Smooth muscle cell (in vitro differentiated cells): ENCODE measurements at regions not wholly inside any gene's neighbourhood (a gene's known extent, or its start where the extent isn't known, plus 50 kb on each side); places are given as distances from the start of the nearest gene placed in this dataset.

Experiments used
- DNase-seq: peaks from one replicate; lab custom pipeline; 2025; ENCODE audit not compliant: unreplicated experiment; lab: John Stamatoyannopoulos, UW
- H2AFZ ChIP-seq: fragments of 200-600 bp; sonication (generic); 2 replicates; pipeline ENCODE4 v1.6.0; 2016; ENCODE audit warnings: antibody characterized with exemption, low read depth, mild to moderate bottlenecking
- H3F3A ChIP-seq: fragments of 200-600 bp; sonication (generic); 2 replicates; pipeline ENCODE4 v1.6.0; 2017; ENCODE audit warnings: antibody characterized with exemption, low read depth
- H3K27ac ChIP-seq: fragments of 200-600 bp; sonication (generic); 2 replicates; pipeline ENCODE4 v1.5.1; 2016; ENCODE audit warnings: low read depth, mild to moderate bottlenecking
- H3K27me3 ChIP-seq: fragments of 200-600 bp; sonication (generic); 2 replicates; pipeline ENCODE4 v1.6.1; 2016; ENCODE audit warnings: low read depth, mild to moderate bottlenecking
- H3K36me3 ChIP-seq: fragments of 200-600 bp; sonication (generic); 2 replicates; pipeline ENCODE4 v1.5.1; 2016; ENCODE audit warnings: low read depth
- H3K4me1 ChIP-seq: fragments of 200-600 bp; sonication (generic); 2 replicates; pipeline ENCODE4 v1.5.1; 2016; ENCODE audit warnings: low read depth
- H3K4me2 ChIP-seq: fragments of 200-600 bp; sonication (generic); 2 replicates; pipeline ENCODE4 v1.6.0; 2016; ENCODE audit warnings: mild to moderate bottlenecking
- H3K4me3 ChIP-seq: fragments of 200-600 bp; sonication (generic); 2 replicates; pipeline ENCODE4 v1.5.1; 2016; ENCODE audit warnings: mild to moderate bottlenecking
- H3K79me2 ChIP-seq: fragments of 200-600 bp; sonication (generic); 2 replicates; pipeline ENCODE4 v1.6.0; 2016; ENCODE audit warnings: low read depth, mild to moderate bottlenecking
- H3K9ac ChIP-seq: fragments of 200-600 bp; sonication (generic); 2 replicates; pipeline ENCODE4 v1.6.0; 2016; ENCODE audit warnings: low read depth
- H3K9me3 ChIP-seq: fragments of 200-600 bp; sonication (generic); replicated peaks from 2 replicates; pipeline ENCODE4 v1.5.1; 2016; ENCODE audit warnings: low read depth
- H4K20me1 ChIP-seq: fragments of 200-600 bp; sonication (generic); 2 replicates; pipeline ENCODE4 v1.6.0; 2016; ENCODE audit warnings: low read depth
- CTCF ChIP-seq: fragments of 200-600 bp; sonication (generic); IDR thresholded peaks from 2 replicates; pipeline ENCODE4 v1.5.1; 2017; ENCODE audit warnings: borderline replicate concordance, mild to moderate bottlenecking, antibody characterized with exemption; ENCODE audit not compliant: insufficient read depth, poor library complexity, severe bottlenecking
- whole genome bisulfite sequencing: methylation state at CpG from one replicate; pipeline ENCODE4 v1.1.7; 2016; ENCODE audit warnings: low lambda C conversion rate; 5-methylcytosine and 5-hydroxymethylcytosine counted together

DNA sequence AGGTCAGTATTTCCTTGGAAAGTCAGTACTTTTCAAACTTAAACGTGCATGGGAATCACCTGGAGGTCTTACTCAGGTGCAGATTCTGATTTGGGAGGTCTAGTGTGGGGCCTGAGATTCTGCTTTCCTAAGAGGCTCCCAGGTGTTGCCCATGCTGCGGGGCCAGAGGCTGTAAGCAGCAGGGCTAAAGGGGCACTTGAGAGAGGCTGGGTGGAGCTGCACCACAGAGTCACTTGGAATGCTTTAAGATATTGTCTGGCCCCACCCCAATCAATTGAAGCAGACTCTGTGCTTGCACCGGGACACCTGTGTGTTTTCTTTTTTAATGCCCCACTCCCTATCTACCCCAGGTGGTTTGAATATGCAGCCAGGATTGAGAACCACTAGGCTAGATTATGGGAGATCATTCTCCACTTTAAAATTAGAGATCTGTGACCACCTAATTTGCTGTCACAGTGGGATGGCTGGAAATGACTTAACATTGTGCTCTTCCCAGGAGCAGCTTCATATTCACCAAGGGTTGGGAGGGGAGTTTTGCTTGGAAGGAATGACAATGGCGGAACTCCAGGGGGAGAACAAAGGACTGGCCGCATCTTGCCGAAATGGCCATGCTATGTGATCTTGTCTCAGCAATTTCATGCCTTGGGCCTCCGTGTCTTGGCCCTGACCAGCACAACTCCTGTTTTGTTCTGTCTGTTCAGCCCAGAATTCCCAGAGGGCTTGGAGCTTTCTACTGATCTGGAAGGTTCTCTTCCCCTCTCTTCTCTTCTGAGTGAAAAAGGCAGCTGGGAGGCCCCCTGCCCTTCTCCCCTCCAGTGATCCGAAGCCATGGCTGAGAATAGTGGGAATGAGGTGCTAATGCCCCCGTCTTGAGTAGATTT lies 80.2 kb downstream of the FAM241B start:
- no peak overlapping the region for H3K27ac ChIP-seq
- H3K9ac ChIP-seq: no peak overlapping the region
- H3K36me3 ChIP-seq: no peaks in the 10 kb centered on the region
- no peak overlapping the region for H2AFZ ChIP-seq
- TF ChIP-seq CTCF: no peak
- WGBS: 73% methylated on average over 9 of the region's 9 CpGs
- H4K20me1 ChIP-seq: no peaks in the 10 kb centered on the region
- no peak for DNase-seq
- H3K79me2 ChIP-seq: no peaks in the 10 kb centered on the region
- H3K4me2 ChIP-seq: no peak overlapping the region
- no peaks in the 10 kb centered on the region for H3K4me1 ChIP-seq
- peaks cover 15% of the 10 kb centered on the region for H3K27me3 ChIP-seq
- no peak overlapping the region for H3K4me3 ChIP-seq
- H3F3A ChIP-seq: no peaks in the 10 kb centered on the region
- no peaks in the 10 kb centered on the region for H3K9me3 ChIP-seq

DNA sequence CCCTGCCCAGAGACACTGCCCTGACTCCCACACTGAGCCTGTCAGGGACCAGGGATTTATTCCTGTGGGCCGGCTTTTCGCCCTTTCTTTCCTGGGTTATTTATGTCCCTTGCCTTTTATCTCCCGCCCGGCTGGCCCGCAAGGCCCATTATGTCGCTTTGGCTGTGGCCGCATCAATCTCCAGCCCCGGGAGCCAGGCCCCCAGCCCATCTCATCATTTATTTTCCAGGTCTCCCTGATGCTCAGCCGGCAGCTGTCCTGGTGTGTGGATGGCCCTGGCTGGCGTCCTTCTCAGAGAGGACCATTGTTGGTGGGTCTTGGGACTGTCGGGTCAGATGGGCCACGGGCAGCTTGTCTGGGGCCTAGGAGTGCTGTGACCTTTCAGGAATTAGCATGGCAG lies 82.3 kb downstream of the FAM241B start:
- 80% methylated on average over 12 of the region's 12 CpGs for WGBS
- Histone ChIP-seq H3K9ac (no peak overlapping the region), H3K36me3 (no peaks in the 10 kb centered on the region), H4K20me1 (no peaks in the 10 kb centered on the region), H2AFZ (no peak overlapping the region), H3K27ac (no peak overlapping the region), H3K4me2 (no peak overlapping the region), H3K4me1 (no peaks in the 10 kb centered on the region), H3K4me3 (no peak overlapping the region), H3K79me2 (no peaks in the 10 kb centered on the region), H3F3A (no peaks in the 10 kb centered on the region), H3K27me3 (no peaks in the 10 kb centered on the region), H3K9me3 (no peaks in the 10 kb centered on the region)
- no peak for DNase-seq
- no peak for TF ChIP-seq CTCF

GRCh38 chr10:69714572-69714971 lies 84.5 kb downstream of the FAM241B start:
- Histone ChIP-seq H3K27me3 (no peaks in the 10 kb centered on the region), H3K4me2 (no peak overlapping the region), H3K79me2 (no peaks in the 10 kb centered on the region), H3K4me1 (no peaks in the 10 kb centered on the region), H4K20me1 (no peaks in the 10 kb centered on the region), H3K4me3 (no peak overlapping the region), H3K36me3 (no peaks in the 10 kb centered on the region), H3K9me3 (no peaks in the 10 kb centered on the region), H3F3A (no peaks in the 10 kb centered on the region), H2AFZ (no peak overlapping the region), H3K9ac (no peak overlapping the region), H3K27ac (no peak overlapping the region)
- no peak for DNase-seq
- TF ChIP-seq CTCF: no peak
- WGBS: 88% methylated on average over 4 of the region's 4 CpGs
